ENCODE measurements at regions not wholly inside any gene's neighbourhood (a gene's known extent, or its start where the extent isn't known, plus 50 kb on each side); places are given as distances from the start of the nearest gene placed in this dataset.

- Histone ChIP-seq H3K4me1 (no peaks in the 10 kb centered on the region), H3K27ac (no peak overlapping the region), H3K9me3 (no peaks in the 10 kb centered on the region), H3K4me3 (no peak overlapping the region), H3K27me3 (no peaks in the 10 kb centered on the region), H3K36me3 (no peaks in the 10 kb centered on the region)
- intact Hi-C loops (cut with DNase I), result no loop called here
- no peak for TF ChIP-seq POLR2AphosphoS5 (IDR thresholded peaks at IDR 0.05; ENCODE audit: insufficient read depth in 1 of 2, low read depth in 1 of 2)
- no peak for TF ChIP-seq POLR2A (IDR thresholded peaks at IDR 0.05)
- no peak for TF ChIP-seq CTCF (IDR thresholded peaks at IDR 0.05)
- no peak for DNase-seq (ENCODE audit: extremely low spot score in 2 of 2)
These were observed 350.4 kb downstream of the MBD2 start for GRCh38 chr18:53874103-53874502.

- Histone ChIP-seq H3K27me3 (no peaks in the 10 kb centered on the region), H3K4me1 (no peaks in the 10 kb centered on the region), H3K4me3 (no peak overlapping the region), H3K9me3 (no peaks in the 10 kb centered on the region), H3K27ac (no peak overlapping the region), H3K36me3 (no peaks in the 10 kb centered on the region)
- intact Hi-C loops (cut with DNase I), result no loop called here
- no peak for DNase-seq (ENCODE audit: extremely low spot score in 2 of 2)
- TF ChIP-seq CTCF (IDR thresholded peaks at IDR 0.05), result no peak
- TF ChIP-seq POLR2AphosphoS5 (IDR thresholded peaks at IDR 0.05; ENCODE audit: insufficient read depth in 1 of 2, low read depth in 1 of 2), result no peak
- no peak for TF ChIP-seq POLR2A (IDR thresholded peaks at IDR 0.05)
These were observed 359.7 kb downstream of the MBD2 start for GRCh38 chr18:53864770-53865169.

- TF ChIP-seq POLR2A (IDR thresholded peaks at IDR 0.05) (no peak), CTCF (IDR thresholded peaks at IDR 0.05) (no peak), POLR2AphosphoS5 (IDR thresholded peaks at IDR 0.05; ENCODE audit: insufficient read depth in 1 of 2, low read depth in 1 of 2) (no peak)
- intact Hi-C loops (cut with DNase I), result no loop called here
These were observed 361.5 kb downstream of the MBD2 start for GRCh38 chr18:53862921-53863320.

GRCh38 chr18:53861185-53861584 lies 363.3 kb downstream of the MBD2 start:
- intact Hi-C loops (cut with DNase I), result no loop called here
- Histone ChIP-seq H3K4me1 (no peaks in the 10 kb centered on the region), H3K4me3 (no peak overlapping the region), H3K9me3 (no peaks in the 10 kb centered on the region), H3K36me3 (no peaks in the 10 kb centered on the region), H3K27ac (no peak overlapping the region), H3K27me3 (no peaks in the 10 kb centered on the region)
- TF ChIP-seq CTCF (IDR thresholded peaks at IDR 0.05) (no peak), POLR2AphosphoS5 (IDR thresholded peaks at IDR 0.05; ENCODE audit: insufficient read depth in 1 of 2, low read depth in 1 of 2) (no peak), POLR2A (IDR thresholded peaks at IDR 0.05) (no peak)
- DNase-seq (ENCODE audit: extremely low spot score in 2 of 2), result no peak

More at GRCh38 chr18:53862921-53863320, 361.5 kb downstream of the MBD2 start:
- no peak overlapping the region for H3K27ac ChIP-seq
- H3K27me3 ChIP-seq, result no peaks in the 10 kb centered on the region
- no peaks in the 10 kb centered on the region for H3K4me1 ChIP-seq
- no peak for DNase-seq (ENCODE audit: extremely low spot score in 2 of 2)
- no peaks in the 10 kb centered on the region for H3K9me3 ChIP-seq
- H3K36me3 ChIP-seq, result no peaks in the 10 kb centered on the region
- H3K4me3 ChIP-seq, result no peak overlapping the region

- H3K27me3 ChIP-seq, result no peaks in the 10 kb centered on the region
- no peaks in the 10 kb centered on the region for H3K9me3 ChIP-seq
- intact Hi-C loops (cut with DNase I), result no loop called here
- no peaks in the 10 kb centered on the region for H3K4me1 ChIP-seq
- no peak for DNase-seq (ENCODE audit: extremely low spot score in 2 of 2)
- H3K4me3 ChIP-seq, result no peak overlapping the region
- H3K27ac ChIP-seq, result no peak overlapping the region
- TF ChIP-seq POLR2AphosphoS5 (IDR thresholded peaks at IDR 0.05; ENCODE audit: insufficient read depth in 1 of 2, low read depth in 1 of 2), result no peak
- no peak for TF ChIP-seq CTCF (IDR thresholded peaks at IDR 0.05)
- no peak for TF ChIP-seq POLR2A (IDR thresholded peaks at IDR 0.05)
- H3K36me3 ChIP-seq, result no peaks in the 10 kb centered on the region
These were observed 364.7 kb downstream of the MBD2 start for GRCh38 chr18:53859764-53860163.
